ENCODE measurements at regions not wholly inside any gene's neighbourhood (a gene's known extent, or its start where the extent isn't known, plus 50 kb on each side); places are given as distances from the start of the nearest gene placed in this dataset.

DNA sequence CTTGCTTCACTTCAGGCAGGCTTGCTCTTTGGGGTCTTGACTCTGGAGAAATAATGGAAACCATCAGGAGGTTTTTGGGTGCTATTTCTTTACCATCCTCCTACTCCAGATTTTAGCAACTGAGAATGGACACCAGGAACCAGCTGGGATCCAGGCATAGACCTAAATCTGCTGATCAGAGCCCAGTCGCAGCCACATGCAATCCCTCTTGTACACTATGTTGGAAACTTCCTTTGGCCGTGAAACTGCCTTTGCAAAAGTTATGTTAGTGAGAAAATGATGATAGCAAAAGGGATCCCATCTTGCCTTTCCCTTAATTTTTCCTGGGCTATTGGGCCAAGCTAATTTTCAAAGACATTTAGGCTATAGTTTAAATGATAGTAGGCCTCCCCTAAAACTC, 158.8 kb upstream of the ARL4C start:
- TF ChIP-seq POLR2A (IDR thresholded peaks at IDR 0.05; ENCODE audit: control extremely low read depth in 1 of 2, low read depth in 2 of 2, low read length in 2 of 2) (no peak), CHD1 (IDR thresholded peaks at IDR 0.05; ENCODE audit: low read depth, low read length) (no peak), SP1 (IDR thresholded peaks at IDR 0.05; ENCODE audit: low read depth, low read length) (no peak), POLR2AphosphoS5 (IDR thresholded peaks at IDR 0.05; ENCODE audit: low read depth, low read length) (no peak), EZH2 (IDR thresholded peaks at IDR 0.05; ENCODE audit: low read depth, low read length, severe bottlenecking) (no peak)
- TF ChIP-seq, protein P1, sequence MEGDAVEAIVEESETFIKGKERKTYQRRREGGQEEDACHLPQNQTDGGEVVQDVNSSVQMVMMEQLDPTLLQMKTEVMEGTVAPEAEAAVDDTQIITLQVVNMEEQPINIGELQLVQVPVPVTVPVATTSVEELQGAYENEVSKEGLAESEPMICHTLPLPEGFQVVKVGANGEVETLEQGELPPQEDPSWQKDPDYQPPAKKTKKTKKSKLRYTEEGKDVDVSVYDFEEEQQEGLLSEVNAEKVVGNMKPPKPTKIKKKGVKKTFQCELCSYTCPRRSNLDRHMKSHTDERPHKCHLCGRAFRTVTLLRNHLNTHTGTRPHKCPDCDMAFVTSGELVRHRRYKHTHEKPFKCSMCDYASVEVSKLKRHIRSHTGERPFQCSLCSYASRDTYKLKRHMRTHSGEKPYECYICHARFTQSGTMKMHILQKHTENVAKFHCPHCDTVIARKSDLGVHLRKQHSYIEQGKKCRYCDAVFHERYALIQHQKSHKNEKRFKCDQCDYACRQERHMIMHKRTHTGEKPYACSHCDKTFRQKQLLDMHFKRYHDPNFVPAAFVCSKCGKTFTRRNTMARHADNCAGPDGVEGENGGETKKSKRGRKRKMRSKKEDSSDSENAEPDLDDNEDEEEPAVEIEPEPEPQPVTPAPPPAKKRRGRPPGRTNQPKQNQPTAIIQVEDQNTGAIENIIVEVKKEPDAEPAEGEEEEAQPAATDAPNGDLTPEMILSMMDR (IDR thresholded peaks at IDR 0.05; ENCODE audit: control extremely low read depth in 1 of 3, insufficient read depth in 1 of 3, low read depth in 1 of 3, low read length in 3 of 3): no peak
